Neural cell (in vitro differentiated cells): ENCODE measurements at regions not wholly inside any gene's neighbourhood (a gene's known extent, or its start where the extent isn't known, plus 50 kb on each side); places are given as distances from the start of the nearest gene placed in this dataset.

Experiments
- H2AFZ ChIP-seq: fragments of 200-600, 300-800 bp; sonication (generic), shearing (Covaris generic); 2 replicates; pipeline ENCODE4 v1.6.0; 2014; ENCODE audit warnings: low read depth, mild to moderate bottlenecking, antibody characterized with exemption, low read length, moderate library complexity
- H3F3A ChIP-seq: fragments of 200-600 bp; shearing (Covaris generic); 2 replicates; pipeline ENCODE4 v1.6.1; 2016; ENCODE audit warnings: mild to moderate bottlenecking, moderate library complexity, mixed read lengths, antibody characterized with exemption, low read length; ENCODE audit not compliant: insufficient read depth, poor library complexity, severe bottlenecking
- H3K27ac ChIP-seq: fragments of 200-600, 300-800 bp; sonication (generic), shearing (Covaris generic); 2 replicates; pipeline ENCODE4 v1.5.1; 2014; ENCODE audit warnings: mild to moderate bottlenecking, low read length, moderate library complexity
- H3K27me3 ChIP-seq: fragments of 300-800, 200-600 bp; sonication (generic), shearing (Covaris generic); 2 replicates; pipeline ENCODE4 v1.6.0; 2014; ENCODE audit warnings: mild to moderate bottlenecking, low read depth, low read length, moderate library complexity; ENCODE audit not compliant: insufficient read depth
- H3K36me3 ChIP-seq: fragments of 300-800, 200-600 bp; sonication (generic), shearing (Covaris generic); 2 replicates; pipeline ENCODE4 v1.5.1; 2014; ENCODE audit warnings: mild to moderate bottlenecking, antibody characterized with exemption, low read length, moderate library complexity; ENCODE audit not compliant: insufficient read depth
- H3K4me2 ChIP-seq: fragments of 300-800, 200-600 bp; sonication (generic), shearing (Covaris generic); 2 replicates; pipeline ENCODE4 v1.6.0; 2014; ENCODE audit warnings: mild to moderate bottlenecking, low read length
- H3K4me3 ChIP-seq: fragments of 300-800, 200-600 bp; sonication (generic), shearing (Covaris generic); 2 replicates; pipeline ENCODE4 v1.5.1; 2014; ENCODE audit warnings: mild to moderate bottlenecking, low read length, moderate library complexity
- H3K79me2 ChIP-seq: fragments of 200-600 bp; shearing (Covaris generic); replicated peaks from 2 replicates; pipeline ENCODE4 v1.6.0; 2014; ENCODE audit warnings: mild to moderate bottlenecking, low read length, moderate library complexity; ENCODE audit not compliant: insufficient read depth
- H3K9ac ChIP-seq: fragments of 300-800, 200-600 bp; sonication (generic), shearing (Covaris generic); 2 replicates; pipeline ENCODE4 v1.6.1; 2016; ENCODE audit warnings: mild to moderate bottlenecking, low read length, mixed read lengths
- H3K9me2 ChIP-seq: fragments of 200-600 bp; shearing (Covaris generic); 2 replicates; pipeline ENCODE4 v1.6.1; 2016; ENCODE audit warnings: mild to moderate bottlenecking, low read length, mixed read lengths; ENCODE audit not compliant: insufficient read depth
- H3K9me3 ChIP-seq: fragments of 200-600, 300-800 bp; sonication (generic), shearing (Covaris generic); 2 replicates; pipeline ENCODE4 v1.6.1; 2016; ENCODE audit warnings: mild to moderate bottlenecking, mixed run types, low read length, moderate library complexity, mixed read lengths
- H4K20me1 ChIP-seq: fragments of 200-600 bp; shearing (Covaris generic); 2 replicates; pipeline ENCODE4 v1.6.1; 2016; ENCODE audit warnings: mild to moderate bottlenecking, mixed run types; ENCODE audit not compliant: insufficient read depth
- CTCF ChIP-seq: fragments of 450-650 bp; IDR thresholded peaks from 2 replicates; pipeline ENCODE4 v1.5.1; 2014; ENCODE audit warnings: antibody characterized with exemption, mild to moderate bottlenecking, moderate library complexity; ENCODE audit not compliant: poor library complexity, severe bottlenecking
- EP300 ChIP-seq: fragments of 450-650 bp; conservative IDR thresholded peaks from 2 replicates; pipeline ENCODE4 v1.6.1; 2014; ENCODE audit warnings: antibody characterized with exemption, mild to moderate bottlenecking, moderate library complexity; ENCODE audit not compliant: poor library complexity, severe bottlenecking
- EZH2 ChIP-seq: fragments of 200-600, 300-800 bp; shearing (Covaris generic), sonication (generic); IDR thresholded peaks from 2 replicates; pipeline ENCODE4 v1.6.1; 2014; ENCODE audit warnings: antibody characterized with exemption, low read length, borderline replicate concordance, mild to moderate bottlenecking; ENCODE audit not compliant: insufficient read depth, poor library complexity, severe bottlenecking
- MXI1 ChIP-seq: fragments of 450-650 bp; conservative IDR thresholded peaks from 2 replicates; pipeline ENCODE4 v1.6.1; 2014; ENCODE audit warnings: antibody characterized with exemption, mild to moderate bottlenecking; ENCODE audit not compliant: poor library complexity, severe bottlenecking
- POLR2AphosphoS5 ChIP-seq: IDR thresholded peaks from 2 replicates; pipeline ENCODE4 v1.6.1; 2012
- RAD21 ChIP-seq: fragments of 450-650 bp; conservative IDR thresholded peaks from 2 replicates; pipeline ENCODE4 v1.6.1; 2014; ENCODE audit warnings: antibody characterized with exemption, mild to moderate bottlenecking, moderate library complexity
- REST ChIP-seq: IDR thresholded peaks from 2 replicates; pipeline ENCODE4 v1.6.1; 2012; ENCODE audit warnings: borderline replicate concordance
- SMC3 ChIP-seq: fragments of 450-650 bp; conservative IDR thresholded peaks from 2 replicates; pipeline ENCODE4 v1.6.1; 2014; ENCODE audit warnings: antibody characterized with exemption, mild to moderate bottlenecking, moderate library complexity; ENCODE audit not compliant: poor library complexity
- TAF1 ChIP-seq: IDR thresholded peaks from 2 replicates; pipeline ENCODE4 v1.6.1; 2012; ENCODE audit warnings: low read depth

- TF ChIP-seq TAF1: no peak
- no peak for TF ChIP-seq RAD21
- no peak for TF ChIP-seq CTCF
- no peak for TF ChIP-seq EZH2
- no peak for TF ChIP-seq POLR2AphosphoS5
- TF ChIP-seq REST: no peak
- no peak overlapping the region for H3K4me2 ChIP-seq
Measured at GRCh38 chr7:116327135-116327534, 116.8 kb downstream of the TES start.

GRCh38 chr7:116327752-116328151, 117.4 kb downstream of the TES start:
- Histone ChIP-seq H3K9ac (no peak overlapping the region), H3K27ac (no peak overlapping the region), H3K4me3 (no peak overlapping the region), H4K20me1 (no peaks in the 10 kb centered on the region), H3K79me2 (no peaks in the 10 kb centered on the region), H3K4me2 (no peak overlapping the region), H3K9me3 (no peaks in the 10 kb centered on the region), H3K9me2 (no peaks in the 10 kb centered on the region), H2AFZ (no peak overlapping the region), H3K36me3 (no peaks in the 10 kb centered on the region), H3K27me3 (no peaks in the 10 kb centered on the region), H3F3A (no peaks in the 10 kb centered on the region)
- TF ChIP-seq POLR2AphosphoS5 (no peak), RAD21 (no peak), REST (no peak), TAF1 (no peak), SMC3 (no peak), EP300 (no peak), CTCF (no peak), EZH2 (no peak), MXI1 (no peak)

More at GRCh38 chr7:116327135-116327534, 116.8 kb downstream of the TES start:
- H3K4me3 ChIP-seq: no peak overlapping the region
- no peaks in the 10 kb centered on the region for H4K20me1 ChIP-seq
- no peak overlapping the region for H3K27ac ChIP-seq
- no peaks in the 10 kb centered on the region for H3K9me2 ChIP-seq
- H3K9ac ChIP-seq: no peak overlapping the region
- no peaks in the 10 kb centered on the region for H3K27me3 ChIP-seq
- no peaks in the 10 kb centered on the region for H3K79me2 ChIP-seq
- no peaks in the 10 kb centered on the region for H3K36me3 ChIP-seq
- no peak overlapping the region for H2AFZ ChIP-seq
- no peaks in the 10 kb centered on the region for H3K9me3 ChIP-seq
- H3F3A ChIP-seq: no peaks in the 10 kb centered on the region
